ENCODE measurements at regions not wholly inside any gene's neighbourhood (a gene's known extent, or its start where the extent isn't known, plus 50 kb on each side); places are given as distances from the start of the nearest gene placed in this dataset.

GRCh38 chr10:2883238-2883637 is 184.1 kb upstream of the PFKP start:
- TF ChIP-seq CTCF (IDR thresholded peaks at IDR 0.05; ENCODE audit: insufficient read depth, low read length, poor library complexity, severe bottlenecking): no peak
- no peak for TF ChIP-seq EZH2phosphoT487 (conservative IDR thresholded peaks at IDR 0.05; ENCODE audit: low read length)

Data from SU-DHL-6 (cell line).